Hepatocyte (in vitro differentiated cells): ENCODE measurements at regions not wholly inside any gene's neighbourhood (a gene's known extent, or its start where the extent isn't known, plus 50 kb on each side); places are given as distances from the start of the nearest gene placed in this dataset.

Experiments
- CTCF ChIP-seq: fragments of 200-600 bp; sonication (generic); IDR thresholded peaks from 2 replicates; pipeline ENCODE4 v1.5.1; 2016; ENCODE audit warnings: antibody characterized with exemption, mild to moderate bottlenecking; ENCODE audit not compliant: poor library complexity
- EZH2 ChIP-seq: fragments of 200-600 bp; sonication (generic); IDR thresholded peaks from 2 replicates; pipeline ENCODE4 v1.6.1; 2016; ENCODE audit warnings: antibody characterized with exemption, mild to moderate bottlenecking, borderline replicate concordance
- EZH2phosphoT487 ChIP-seq: fragments of 200-600 bp; sonication (generic); IDR thresholded peaks from one replicate; pipeline ENCODE4 v1.6.1; 2018; ENCODE audit warnings: antibody characterized with exemption, mild to moderate bottlenecking, low read depth, moderate library complexity; ENCODE audit not compliant: unreplicated experiment, severe bottlenecking

- TF ChIP-seq CTCF: no peak
- TF ChIP-seq EZH2: no peak
- no peak for TF ChIP-seq EZH2phosphoT487
Measured at GRCh38 chr17:27244011-27244410, 49.9 kb upstream of the WSB1 start.
